Gastroesophageal sphincter (tissue), 4 donors: ENCODE measurements at regions not wholly inside any gene's neighbourhood (a gene's known extent, or its start where the extent isn't known, plus 50 kb on each side); places are given as distances from the start of the nearest gene placed in this dataset.

Source experiments
- ATAC-seq: fragments of 150-250 bp; one replicate; pipeline ENCODE4 v1.9.1; 2016; ENCODE audit warnings: mild to moderate bottlenecking, moderate library complexity
- H3K27ac ChIP-seq, 4 donors: fragments of 200-600 bp; sonication (generic) in 3 of 4; 1 replicate in 3 of 4; 2 replicates in 1 of 4; pipeline ENCODE4 v1.5.1; 2016 to 2019
- H3K27me3 ChIP-seq: fragments of 200-600 bp; sonication (generic); one replicate; pipeline ENCODE4 v1.5.1; 2019
- H3K36me3 ChIP-seq, 2 donors: fragments of 200-600 bp; sonication (generic); one replicate each; pipeline ENCODE4 v1.5.1; 2019; ENCODE audit warnings: control low read depth in 1 of 2
- H3K4me1 ChIP-seq, 3 donors: fragments of 200-600 bp; sonication (generic); 1 replicate in 2 of 3; 2 replicates in 1 of 3; pipeline ENCODE4 v1.5.1; 2016 to 2019; ENCODE audit warnings: control low read depth in 2 of 3
- H3K4me3 ChIP-seq, 2 donors: fragments of 200-600 bp; sonication (generic); one replicate each; pipeline ENCODE4 v1.5.1; 2019; ENCODE audit warnings: mild to moderate bottlenecking in 1 of 2, moderate library complexity in 1 of 2
- H3K9me3 ChIP-seq, 3 donors: fragments of 200-600 bp; sonication (generic); one replicate each; pipeline ENCODE4 v1.5.1; 2017 to 2019; ENCODE audit warnings: control low read depth in 2 of 3
- EP300 ChIP-seq: sonication (generic); formaldehyde crosslinking; IDR thresholded peaks from one replicate; pipeline ENCODE4 v1.6.1; 2017; ENCODE audit warnings: antibody characterized with exemption, mild to moderate bottlenecking
- POLR2A ChIP-seq, 2 donors: fragments of 450-650 bp; IDR thresholded peaks; one replicate each; pipeline ENCODE4 v1.6.1; 2017; ENCODE audit warnings: antibody characterized with exemption in 2 of 2, mild to moderate bottlenecking in 2 of 2, moderate library complexity in 1 of 2
- POLR2AphosphoS5 ChIP-seq: sonication (generic); formaldehyde crosslinking; IDR thresholded peaks from one replicate; pipeline ENCODE4 v1.6.1; 2017; ENCODE audit warnings: antibody characterized with exemption
- WGBS, 2 donors: methylation state at CpG; one replicate each; pipeline ENCODE4 v1.1.5; 2018; ENCODE audit warnings: low coverage in 1 of 2; 5-methylcytosine and 5-hydroxymethylcytosine counted together
- TF ChIP-seq, protein P1 (sequence below), 4 experiments: fragments of 200-600 bp in 2 of 4; fragments of 450-650 bp in 2 of 4; sonication (generic) in 1 of 4; IDR thresholded peaks; one replicate each; pipeline ENCODE4 v1.5.1; 2017 to 2019; ENCODE audit warnings: antibody characterized with exemption in 4 of 4, mild to moderate bottlenecking in 2 of 4, moderate library complexity in 2 of 4

DNA sequence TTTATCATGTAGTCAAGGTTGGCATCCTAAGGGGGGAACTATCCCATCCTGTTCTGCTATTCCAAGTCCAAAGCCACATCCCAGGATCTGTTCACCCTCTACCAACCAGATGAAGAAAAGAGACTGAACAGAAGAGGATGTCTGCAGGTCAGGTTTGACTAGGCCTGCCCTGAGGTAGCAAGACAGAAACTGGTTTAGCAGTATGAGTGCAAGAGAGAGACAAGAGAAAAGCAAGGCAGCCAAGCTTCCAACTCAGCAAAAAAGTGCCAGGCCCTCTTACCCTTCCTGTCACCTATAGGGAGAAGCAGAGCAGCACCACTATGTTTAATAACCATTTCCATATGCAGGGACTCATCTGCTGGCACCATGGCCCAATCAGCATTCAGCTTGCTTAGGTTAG is 320.8 kb upstream of the DUSP10 start:
- Histone ChIP-seq H3K27ac (no peak overlapping the region), H3K9me3 (peaks cover 0 to 11% (median 0%) of the 10 kb centered on the region in 3 donors)
- ATAC-seq = no peak

DNA sequence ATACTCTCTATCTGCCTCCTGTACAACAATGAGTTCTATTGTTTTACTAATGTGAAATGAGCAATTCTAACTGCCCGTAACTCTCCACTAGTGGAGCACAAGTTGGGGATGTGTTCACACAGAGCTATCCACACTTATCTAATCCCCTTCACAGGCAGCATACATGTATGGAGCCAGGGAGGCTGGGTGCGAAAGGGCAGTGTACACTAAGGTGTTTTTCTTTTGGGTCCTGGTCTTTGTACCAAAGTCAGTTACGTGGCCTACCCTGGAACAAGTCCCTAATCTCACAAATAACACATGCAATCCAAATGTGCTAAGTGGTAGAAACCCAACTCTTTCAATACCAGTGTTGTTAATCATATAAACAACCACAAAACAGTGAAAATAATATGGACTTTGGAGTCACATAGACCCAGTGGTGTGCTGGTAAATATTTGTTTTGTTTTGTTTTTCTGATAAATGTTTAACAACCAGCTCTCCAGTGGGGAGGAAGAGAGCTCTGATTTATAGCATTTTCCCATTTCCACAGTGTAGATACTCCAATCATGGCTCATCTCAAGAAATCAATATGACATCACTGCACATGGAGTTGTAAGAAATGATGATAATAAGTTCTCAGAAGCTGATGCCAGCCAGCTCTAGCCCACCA is 319.9 kb upstream of the DUSP10 start:
- TF ChIP-seq POLR2A (IDR thresholded peaks at IDR 0.05) (no peak), POLR2AphosphoS5 (no peak), EP300 (no peak)
- TF ChIP-seq, protein P1, sequence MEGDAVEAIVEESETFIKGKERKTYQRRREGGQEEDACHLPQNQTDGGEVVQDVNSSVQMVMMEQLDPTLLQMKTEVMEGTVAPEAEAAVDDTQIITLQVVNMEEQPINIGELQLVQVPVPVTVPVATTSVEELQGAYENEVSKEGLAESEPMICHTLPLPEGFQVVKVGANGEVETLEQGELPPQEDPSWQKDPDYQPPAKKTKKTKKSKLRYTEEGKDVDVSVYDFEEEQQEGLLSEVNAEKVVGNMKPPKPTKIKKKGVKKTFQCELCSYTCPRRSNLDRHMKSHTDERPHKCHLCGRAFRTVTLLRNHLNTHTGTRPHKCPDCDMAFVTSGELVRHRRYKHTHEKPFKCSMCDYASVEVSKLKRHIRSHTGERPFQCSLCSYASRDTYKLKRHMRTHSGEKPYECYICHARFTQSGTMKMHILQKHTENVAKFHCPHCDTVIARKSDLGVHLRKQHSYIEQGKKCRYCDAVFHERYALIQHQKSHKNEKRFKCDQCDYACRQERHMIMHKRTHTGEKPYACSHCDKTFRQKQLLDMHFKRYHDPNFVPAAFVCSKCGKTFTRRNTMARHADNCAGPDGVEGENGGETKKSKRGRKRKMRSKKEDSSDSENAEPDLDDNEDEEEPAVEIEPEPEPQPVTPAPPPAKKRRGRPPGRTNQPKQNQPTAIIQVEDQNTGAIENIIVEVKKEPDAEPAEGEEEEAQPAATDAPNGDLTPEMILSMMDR (IDR thresholded peaks at IDR 0.05) = no peak
- Histone ChIP-seq H3K36me3 (no peaks in the 10 kb centered on the region), H3K4me1 (no peaks in the 10 kb centered on the region), H3K27ac (no peak overlapping the region), H3K9me3 (peaks cover 0 to 11% (median 0%) of the 10 kb centered on the region in 3 donors), H3K27me3 (no peaks in the 10 kb centered on the region), H3K4me3 (no peak overlapping the region)
- ATAC-seq = no peak
- 79 to 88% methylated on average over 2 to 3 of the region's 3 CpGs for whole genome bisulfite sequencing, 2 donors

More for the DNA sequence above, 320.8 kb upstream of the DUSP10 start:
- Histone ChIP-seq H3K36me3 (no peaks in the 10 kb centered on the region), H3K4me1 (no peaks in the 10 kb centered on the region), H3K4me3 (no peak overlapping the region), H3K27me3 (no peaks in the 10 kb centered on the region)
- TF ChIP-seq, protein P1 (IDR thresholded peaks at IDR 0.05) = no peak
- TF ChIP-seq POLR2AphosphoS5 (no peak), EP300 (no peak), POLR2A (IDR thresholded peaks at IDR 0.05) (no peak)

DNA sequence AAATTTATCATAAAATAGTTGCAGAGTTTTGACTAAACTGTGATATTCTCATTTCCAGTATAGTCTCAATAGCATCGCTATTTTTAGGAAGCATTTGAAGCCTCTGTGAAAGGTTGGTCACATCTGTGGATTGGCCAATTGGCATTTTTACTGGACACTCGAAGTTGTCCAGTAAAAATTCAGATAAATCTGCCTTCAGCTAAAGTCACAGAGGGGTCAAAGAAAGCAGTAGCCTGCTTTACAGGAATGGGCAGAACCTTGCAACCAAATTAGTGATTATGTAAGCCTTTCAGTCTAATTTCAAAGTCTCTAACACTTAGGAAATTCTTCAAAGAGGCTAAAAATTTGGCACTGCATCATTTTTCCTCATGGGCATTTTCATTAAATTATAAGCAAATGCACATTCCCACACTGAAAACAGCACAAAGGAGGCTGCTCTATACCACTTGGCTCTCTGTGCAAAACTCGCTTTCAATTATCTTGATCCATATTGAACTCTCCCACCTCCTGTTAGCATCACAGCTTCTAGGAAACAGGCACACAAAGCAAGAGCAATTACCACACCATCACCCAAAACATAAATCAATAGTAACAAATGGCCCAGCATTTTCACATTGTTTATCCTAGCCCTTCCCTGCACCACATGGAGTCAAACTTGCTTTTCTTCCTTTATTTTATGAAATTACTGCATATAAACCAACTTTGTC is 318.5 kb upstream of the DUSP10 start:
- TF ChIP-seq, protein P1 (IDR thresholded peaks at IDR 0.05) = no peak
- Histone ChIP-seq H3K9me3 (peaks cover 0 to 11% (median 0%) of the 10 kb centered on the region in 3 donors), H3K27ac (no peak overlapping the region), H3K36me3 (no peaks in the 10 kb centered on the region), H3K27me3 (no peaks in the 10 kb centered on the region), H3K4me3 (no peak overlapping the region), H3K4me1 (no peaks in the 10 kb centered on the region)
- 77 to 85% methylated on average over 3 of the region's 3 CpGs for WGBS, 2 donors
- no peak for ATAC-seq

DNA sequence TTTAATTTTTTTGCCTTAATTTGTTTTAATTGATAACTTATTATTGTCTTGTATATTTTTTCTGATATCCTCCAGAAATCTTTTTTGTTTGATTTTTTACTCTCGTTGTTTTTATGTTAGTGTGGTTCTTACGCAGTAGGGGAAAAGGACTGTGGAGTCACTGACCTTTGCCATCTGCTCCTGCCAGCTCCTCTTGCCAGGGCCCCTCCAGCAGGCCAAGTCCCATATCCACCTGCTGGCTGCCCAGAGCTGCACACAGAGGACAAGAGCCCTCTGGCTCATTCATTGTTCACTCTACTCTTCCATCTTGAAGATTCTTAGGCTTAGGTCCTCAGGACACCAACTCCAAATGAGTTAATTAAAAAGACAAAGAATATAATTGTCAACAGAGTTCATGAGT is 316.4 kb upstream of the DUSP10 start:
- Histone ChIP-seq H3K4me3 (no peak overlapping the region), H3K27me3 (no peaks in the 10 kb centered on the region), H3K27ac (no peak overlapping the region), H3K4me1 (no peaks in the 10 kb centered on the region), H3K36me3 (no peaks in the 10 kb centered on the region), H3K9me3 (no peaks in the 10 kb centered on the region)
- WGBS, 2 donors = 100% methylated on average over 2 of the region's 2 CpGs; no CpG with 5 or more reads in 1 of the 2 donors
- no peak for ATAC-seq
- TF ChIP-seq, protein P1 (IDR thresholded peaks at IDR 0.05) = no peak
- TF ChIP-seq POLR2A (IDR thresholded peaks at IDR 0.05) (no peak), EP300 (no peak), POLR2AphosphoS5 (no peak)

DNA sequence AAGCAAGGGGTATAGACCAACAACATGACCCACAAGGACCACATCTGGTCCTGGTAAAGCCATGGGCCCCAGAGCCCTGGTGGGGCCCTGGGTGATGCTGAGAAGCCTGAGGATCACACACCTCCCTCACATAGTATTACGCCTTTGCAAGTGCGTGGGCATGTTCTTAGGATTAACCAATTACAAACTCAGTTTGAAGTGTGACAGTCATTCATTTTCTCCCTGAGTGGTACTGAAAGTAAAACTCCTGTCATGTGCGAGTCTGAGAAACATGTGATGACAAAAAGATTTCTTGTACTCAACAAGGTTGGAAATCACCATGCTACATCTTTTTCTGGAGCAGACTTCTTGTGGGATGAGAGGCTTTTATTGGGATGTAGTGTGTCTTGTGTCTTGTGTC is 315.3 kb upstream of the DUSP10 start:
- Histone ChIP-seq H3K36me3 (no peaks in the 10 kb centered on the region), H3K4me1 (no peaks in the 10 kb centered on the region), H3K27me3 (no peaks in the 10 kb centered on the region), H3K27ac (no peak overlapping the region), H3K4me3 (no peak overlapping the region), H3K9me3 (no peaks in the 10 kb centered on the region)
- ATAC-seq = no peak
- 84 to 100% methylated on average over 3 of the region's 3 CpGs for WGBS, 2 donors
- no peak for TF ChIP-seq EP300
- no peak for TF ChIP-seq POLR2A (IDR thresholded peaks at IDR 0.05)
- TF ChIP-seq, protein P1 (IDR thresholded peaks at IDR 0.05) = no peak
- TF ChIP-seq POLR2AphosphoS5 = no peak
